SK-N-MC (cell line): ENCODE measurements at regions not wholly inside any gene's neighbourhood (a gene's known extent, or its start where the extent isn't known, plus 50 kb on each side); places are given as distances from the start of the nearest gene placed in this dataset.

ENCODE experiments used
- DNase-seq: peaks from one replicate; pipeline ENCODE4 v3.0.0-alpha.2; 2011; ENCODE audit warnings: low read depth, low spot score
- H3K27ac ChIP-seq: fragments of 200-600 bp; sonication (generic); 2 replicates; pipeline ENCODE4 v1.5.1; 2016; ENCODE audit warnings: mixed run types
- H3K36me3 ChIP-seq: fragments of 200-600 bp; sonication (generic); 2 replicates; pipeline ENCODE4 v1.6.1; 2017; ENCODE audit warnings: antibody characterized with exemption, low read length, mixed read lengths; ENCODE audit not compliant: insufficient read depth
- H3K4me3 ChIP-seq: fragments of 200-600 bp; sonication (generic); 2 replicates; pipeline ENCODE4 v1.5.1; 2016
- H3K9ac ChIP-seq: fragments of 200-600 bp; sonication (generic); 2 replicates; pipeline ENCODE4 v1.8.0; 2017; ENCODE audit warnings: mixed run types, mixed read lengths; ENCODE audit not compliant: insufficient read length
- H3K9me3 ChIP-seq: fragments of 200-600 bp; sonication (generic); 2 replicates; pipeline ENCODE4 v1.6.1; 2017; ENCODE audit warnings: low read depth, mild to moderate bottlenecking, antibody characterized with exemption, low read length, moderate library complexity, mixed read lengths
- EZH2 ChIP-seq: fragments of 200-600 bp; sonication (generic); IDR thresholded peaks from one replicate; pipeline ENCODE4 v1.6.1; 2017; ENCODE audit warnings: antibody characterized with exemption
- FOXP2 ChIP-seq: optimal IDR thresholded peaks from 2 replicates; pipeline ENCODE3; 2011; ENCODE audit warnings: mild to moderate bottlenecking, moderate library complexity; ENCODE audit not compliant: insufficient read depth; ENCODE audit errors: extremely low read length, control extremely low read depth
- POLR2AphosphoS5 ChIP-seq: IDR thresholded peaks from 2 replicates; pipeline ENCODE4 v1.6.1; 2012; ENCODE audit warnings: mild to moderate bottlenecking, low read depth, low read length, borderline replicate concordance

- Histone ChIP-seq H3K9ac (no peak overlapping the region), H3K36me3 (no peaks in the 10 kb centered on the region), H3K27ac (no peak overlapping the region), H3K9me3 (no peaks in the 10 kb centered on the region), H3K4me3 (no peak overlapping the region)
- no peak for DNase-seq
- no peak for TF ChIP-seq FOXP2
- TF ChIP-seq POLR2AphosphoS5 = no peak
- no peak for TF ChIP-seq EZH2
Measured at GRCh38 chr3:193980326-193980725, 155.6 kb upstream of the HES1 start.

- no peaks in the 10 kb centered on the region for H3K9me3 ChIP-seq
- H3K27ac ChIP-seq = no peak overlapping the region
- H3K9ac ChIP-seq = no peak overlapping the region
- H3K36me3 ChIP-seq = no peaks in the 10 kb centered on the region
- no peak for DNase-seq
- no peak overlapping the region for H3K4me3 ChIP-seq
- TF ChIP-seq EZH2 (no peak), FOXP2 (no peak), POLR2AphosphoS5 (no peak)
Measured at GRCh38 chr3:193980905-193981304, 155.0 kb upstream of the HES1 start.

GRCh38 chr3:193981504-193981903 is 154.4 kb upstream of the HES1 start:
- Histone ChIP-seq H3K36me3 (no peaks in the 10 kb centered on the region), H3K27ac (no peak overlapping the region), H3K9ac (no peak overlapping the region), H3K4me3 (no peak overlapping the region), H3K9me3 (no peaks in the 10 kb centered on the region)
- no peak for TF ChIP-seq POLR2AphosphoS5
- no peak for TF ChIP-seq FOXP2
- DNase-seq = no peak

DNA sequence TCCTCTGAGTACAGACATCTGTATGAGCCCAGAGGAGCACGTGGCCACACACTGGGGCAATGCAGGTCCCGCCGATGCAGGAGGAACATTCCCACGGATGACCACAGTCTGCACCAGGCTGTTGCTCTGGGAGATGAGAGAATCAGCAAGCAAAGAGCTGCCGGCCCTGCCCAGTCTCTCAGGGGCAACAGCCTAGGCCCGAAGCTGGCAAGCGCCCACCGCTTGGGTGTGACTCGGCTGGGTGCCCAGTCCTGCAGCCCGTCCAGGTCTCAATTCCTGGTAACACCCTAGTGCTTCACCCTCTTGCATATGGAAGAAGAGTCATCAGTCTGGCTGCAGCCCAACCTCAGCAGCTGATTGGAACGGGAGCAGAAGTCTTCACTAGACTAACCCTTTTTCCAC is 153.7 kb upstream of the HES1 start:
- TF ChIP-seq FOXP2 (no peak), EZH2 (no peak), POLR2AphosphoS5 (no peak)
- H3K9me3 ChIP-seq = no peaks in the 10 kb centered on the region
- no peak overlapping the region for H3K9ac ChIP-seq
- no peak overlapping the region for H3K4me3 ChIP-seq
- H3K27ac ChIP-seq = no peak overlapping the region
- no peak for DNase-seq
- no peaks in the 10 kb centered on the region for H3K36me3 ChIP-seq

GRCh38 chr3:193983846-193984818 is 151.8 kb upstream of the HES1 start:
- H3K27ac ChIP-seq = no peak overlapping the region
- no peaks in the 10 kb centered on the region for H3K9me3 ChIP-seq
- TF ChIP-seq FOXP2 = no peak
- TF ChIP-seq POLR2AphosphoS5 = no peak
- no peak for TF ChIP-seq EZH2
- no peak for DNase-seq
- no peaks in the 10 kb centered on the region for H3K36me3 ChIP-seq
- no peak overlapping the region for H3K4me3 ChIP-seq
- no peak overlapping the region for H3K9ac ChIP-seq

DNA sequence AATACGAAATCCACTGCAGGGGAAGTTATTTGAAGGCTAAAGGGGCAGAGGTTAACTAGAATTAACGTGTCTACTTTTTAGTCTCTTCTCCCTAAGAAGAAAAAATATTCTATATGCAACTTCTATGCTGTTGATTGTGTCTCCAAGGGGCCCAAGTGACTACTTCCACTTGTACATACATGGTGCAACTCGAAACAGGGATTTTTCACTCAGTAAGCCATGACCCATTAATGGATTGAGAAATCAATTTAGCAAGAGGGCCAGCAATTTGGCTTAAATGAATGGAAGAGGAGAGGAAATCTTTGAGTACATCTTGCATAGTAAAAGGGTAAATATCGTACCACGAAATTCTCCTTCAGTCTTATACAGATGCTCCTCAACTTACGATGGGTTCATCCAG is 151.1 kb upstream of the HES1 start:
- H3K4me3 ChIP-seq = no peak overlapping the region
- H3K36me3 ChIP-seq = no peaks in the 10 kb centered on the region
- no peak for TF ChIP-seq FOXP2
- no peak for TF ChIP-seq POLR2AphosphoS5
- TF ChIP-seq EZH2 = no peak
- H3K27ac ChIP-seq = no peak overlapping the region
- DNase-seq = no peak
- no peak overlapping the region for H3K9ac ChIP-seq
- no peaks in the 10 kb centered on the region for H3K9me3 ChIP-seq

GRCh38 chr3:193987186-193987585 is 148.8 kb upstream of the HES1 start:
- H3K36me3 ChIP-seq = no peaks in the 10 kb centered on the region
- no peak for TF ChIP-seq FOXP2
- no peak for TF ChIP-seq POLR2AphosphoS5
- TF ChIP-seq EZH2 = no peak
- H3K9me3 ChIP-seq = no peaks in the 10 kb centered on the region
- H3K4me3 ChIP-seq = no peak overlapping the region
- H3K9ac ChIP-seq = no peak overlapping the region
- H3K27ac ChIP-seq = no peak overlapping the region
- DNase-seq = no peak

DNA sequence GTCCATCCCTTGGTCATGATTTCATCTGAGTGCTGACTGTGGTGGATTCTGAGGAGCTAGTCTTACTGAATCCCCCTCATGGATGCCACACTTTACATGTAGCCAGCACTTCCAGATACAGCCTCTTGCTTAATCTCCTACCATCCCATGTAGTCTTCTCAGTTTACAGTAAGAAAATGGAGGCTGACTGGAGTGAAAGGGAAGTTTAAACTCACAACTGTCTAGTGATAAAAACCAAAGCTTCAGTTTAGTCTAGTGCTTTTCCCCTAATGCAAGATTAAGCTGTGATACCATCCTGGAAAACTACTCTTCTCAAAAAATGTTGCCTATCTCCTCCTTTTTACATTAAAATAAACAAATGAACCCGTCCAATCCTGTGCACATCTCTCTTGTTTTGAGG is 146.8 kb upstream of the HES1 start:
- H3K27ac ChIP-seq = no peak overlapping the region
- no peak for DNase-seq
- no peaks in the 10 kb centered on the region for H3K9me3 ChIP-seq
- H3K4me3 ChIP-seq = no peak overlapping the region
- no peak for TF ChIP-seq FOXP2
- TF ChIP-seq EZH2 = no peak
- no peak for TF ChIP-seq POLR2AphosphoS5
- H3K36me3 ChIP-seq = no peaks in the 10 kb centered on the region
- H3K9ac ChIP-seq = no peak overlapping the region

DNA sequence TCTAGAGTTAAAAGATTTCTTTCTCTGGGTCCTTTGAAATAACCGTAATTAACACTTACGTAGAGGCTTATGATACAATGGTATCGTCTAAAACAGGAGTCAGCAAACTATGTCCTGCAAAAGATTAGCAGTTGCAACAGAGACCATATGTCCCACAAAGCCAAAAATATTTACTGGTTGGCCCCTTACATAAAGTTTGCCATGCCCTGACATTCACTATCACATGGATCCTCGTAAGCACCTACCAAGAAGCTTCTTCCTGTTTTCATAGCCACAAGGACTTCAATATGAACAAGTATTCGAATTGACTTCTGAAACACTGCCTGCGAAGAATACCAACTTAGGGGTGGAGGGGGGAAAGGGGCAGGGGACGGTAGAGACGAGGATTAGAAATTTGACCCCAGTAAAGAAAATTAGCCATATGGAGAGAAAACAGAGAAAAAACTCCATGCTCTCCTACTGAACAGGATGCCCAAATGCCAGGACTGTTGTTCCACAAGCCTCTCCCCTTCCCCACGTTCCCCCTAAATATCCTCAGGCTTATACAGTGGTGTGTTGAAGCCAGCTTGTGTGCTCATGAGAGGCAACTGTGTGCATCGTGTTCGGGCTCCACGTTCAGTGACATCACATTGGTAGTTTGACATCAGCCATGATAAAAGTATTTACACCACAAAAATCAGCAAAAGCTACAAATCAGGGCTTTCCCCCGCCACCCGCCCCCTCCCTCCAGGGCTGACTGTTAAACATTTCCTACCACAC is 144.1 kb upstream of the HES1 start:
- Histone ChIP-seq H3K36me3 (no peaks in the 10 kb centered on the region), H3K9ac (no peak overlapping the region), H3K4me3 (no peak overlapping the region), H3K27ac (no peak overlapping the region), H3K9me3 (no peaks in the 10 kb centered on the region)
- DNase-seq = no peak
- no peak for TF ChIP-seq FOXP2
- TF ChIP-seq EZH2 = no peak
- TF ChIP-seq POLR2AphosphoS5 = no peak
